Hematopoietic multipotent progenitor cell treated with erythropoietin and hydrocortisone succinate and interleukin-3 and kit ligand, for 4 days (in vitro differentiated cells): ENCODE measurements at regions not wholly inside any gene's neighbourhood (a gene's known extent, or its start where the extent isn't known, plus 50 kb on each side); places are given as distances from the start of the nearest gene placed in this dataset.
A peak's percentile ranks its signal among the peaks of the same experiment; 100 is the strongest.

Experiments used
- DNase-seq: peaks from one replicate; pipeline ENCODE4 v3.0.0-alpha.2; 2015

GRCh38 chr4:146577111-146577510 is 55.4 kb upstream of the SLC10A7 start:
- DNase-seq: no peak

GRCh38 chr4:146582864-146583263 is 55.8 kb upstream of the POU4F2 start:
- peak; percentile 12 for DNase-seq

- peak; percentile 11 for DNase-seq
Measured at GRCh38 chr4:146585761-146586333, 52.8 kb upstream of the POU4F2 start.
